ENCODE measurements at regions not wholly inside any gene's neighbourhood (a gene's known extent, or its start where the extent isn't known, plus 50 kb on each side); places are given as distances from the start of the nearest gene placed in this dataset.

DNA sequence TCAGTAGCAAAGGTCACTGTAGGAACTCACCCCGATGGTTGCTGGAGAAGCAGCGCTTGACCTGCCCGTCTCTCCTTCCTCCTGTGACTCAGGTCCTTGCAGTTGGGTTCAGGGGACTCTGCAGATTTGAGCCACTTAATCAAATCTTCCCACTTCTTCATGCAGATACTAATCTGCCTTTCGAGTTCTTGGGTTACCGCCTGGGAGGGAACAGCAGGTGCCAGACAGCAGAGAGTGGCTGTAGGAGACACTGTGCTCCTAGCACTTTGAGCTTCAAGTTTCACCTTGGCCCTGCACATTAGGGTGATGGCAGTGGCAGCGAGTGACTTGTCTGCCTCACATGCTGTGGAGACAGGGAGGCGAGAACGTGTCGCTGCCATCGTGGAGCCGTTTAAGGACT lies 478.3 kb downstream of the PSAT1 start:
- Histone ChIP-seq H3K4me3 (no peak overlapping the region), H3K27ac (no peak overlapping the region)
- DNase-seq (ENCODE audit: low spot score), result no peak
- TF ChIP-seq CTCF (IDR thresholded peaks at IDR 0.05), result no peak

- no peak for TF ChIP-seq CTCF (IDR thresholded peaks at IDR 0.05)
- no peak overlapping the region for H3K27ac ChIP-seq
- no peak for DNase-seq (ENCODE audit: low spot score)
Observed at GRCh38 chr9:78775696-78776295, 478.9 kb downstream of the PSAT1 start.

GRCh38 chr9:78777747-78778146 lies 480.8 kb downstream of the PSAT1 start:
- no peak for DNase-seq (ENCODE audit: low spot score)
- no peak overlapping the region for H3K4me3 ChIP-seq
- no peak overlapping the region for H3K27ac ChIP-seq
- no peak for TF ChIP-seq CTCF (IDR thresholded peaks at IDR 0.05)

More at GRCh38 chr9:78775696-78776295, 478.9 kb downstream of the PSAT1 start:
- H3K4me3 ChIP-seq, result no peak overlapping the region

DNA sequence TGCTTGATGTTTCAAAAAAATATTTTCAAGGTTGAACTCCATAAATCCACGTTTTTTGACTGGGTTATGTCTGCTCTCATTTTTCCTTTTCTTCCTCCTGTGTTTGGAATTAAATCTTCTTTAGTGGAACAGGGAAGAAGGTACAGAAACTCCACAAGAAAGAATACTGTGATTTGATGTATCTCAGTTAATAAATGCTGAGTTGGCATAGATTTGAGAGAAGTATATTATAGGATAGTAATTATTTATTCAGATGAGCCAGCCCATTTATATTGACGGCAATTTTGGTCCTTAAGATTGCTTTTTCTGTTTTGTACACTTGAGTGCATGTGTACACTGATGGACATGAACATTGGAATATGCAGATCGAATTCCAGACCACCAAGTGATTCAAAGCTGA lies 481.4 kb downstream of the PSAT1 start:
- no peak for TF ChIP-seq CTCF (IDR thresholded peaks at IDR 0.05)
- no peak for DNase-seq (ENCODE audit: low spot score)
- Histone ChIP-seq H3K27ac (no peak overlapping the region), H3K4me3 (no peak overlapping the region)

- Histone ChIP-seq H3K27ac (no peak overlapping the region), H3K4me3 (no peak overlapping the region)
- TF ChIP-seq CTCF (IDR thresholded peaks at IDR 0.05), result no peak
- no peak for DNase-seq (ENCODE audit: low spot score)
Observed at GRCh38 chr9:78778861-78779374, 482.0 kb downstream of the PSAT1 start.

DNA sequence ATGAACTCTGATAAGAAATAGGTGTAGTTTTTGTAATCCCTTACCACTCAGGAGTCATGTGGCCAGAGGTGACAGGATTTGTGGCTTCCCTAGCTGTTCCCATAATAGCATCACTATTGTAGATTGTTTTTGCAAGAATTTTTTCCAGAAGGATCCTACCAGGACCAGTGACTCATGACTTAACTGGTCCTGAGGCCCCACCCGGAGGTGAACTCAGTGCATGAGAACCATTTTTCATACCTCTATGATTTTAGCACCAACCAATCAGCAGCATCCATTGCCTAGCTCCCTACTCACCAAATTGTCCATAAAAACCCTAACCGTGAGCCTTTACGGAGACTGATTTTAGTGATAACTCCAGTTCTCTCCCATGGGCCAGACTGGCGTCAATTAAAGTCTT lies 484.8 kb downstream of the PSAT1 start:
- no peak for DNase-seq (ENCODE audit: low spot score)
- Histone ChIP-seq H3K27ac (no peak overlapping the region), H3K4me3 (no peak overlapping the region)
- no peak for TF ChIP-seq CTCF (IDR thresholded peaks at IDR 0.05)

- no peak for DNase-seq (ENCODE audit: low spot score)
- Histone ChIP-seq H3K4me3 (no peak overlapping the region), H3K27ac (no peak overlapping the region)
- no peak for TF ChIP-seq CTCF (IDR thresholded peaks at IDR 0.05)
Observed at GRCh38 chr9:78782234-78782633, 485.3 kb downstream of the PSAT1 start.

Measured in coronary artery (tissue), 2 donors.